Progenitor cell of endocrine pancreas (in vitro differentiated cells): ENCODE measurements at regions not wholly inside any gene's neighbourhood (a gene's known extent, or its start where the extent isn't known, plus 50 kb on each side); places are given as distances from the start of the nearest gene placed in this dataset.

ENCODE experiments used
- DNase-seq: peaks from one replicate; pipeline ENCODE4 v3.0.0; 2021; ENCODE audit warnings: low spot score; ENCODE audit not compliant: unreplicated experiment
- H3K27ac Mint-ChIP-seq: 2 replicates; pipeline ENCODE4 v1.8.0; 2021; ENCODE audit warnings: mild to moderate bottlenecking, moderate library complexity, mixed read lengths
- H3K27me3 Mint-ChIP-seq: 2 replicates; pipeline ENCODE4 v1.8.0; 2021; ENCODE audit warnings: mixed read lengths
- H3K36me3 Mint-ChIP-seq: 2 replicates; pipeline ENCODE4 v1.8.0; 2022; ENCODE audit warnings: mixed read lengths; ENCODE audit not compliant: insufficient read depth
- H3K4me1 Mint-ChIP-seq: 2 replicates; pipeline ENCODE4 v1.8.0; 2021; ENCODE audit warnings: low read depth, mixed read lengths
- H3K4me3 Mint-ChIP-seq: 2 replicates; pipeline ENCODE4 v1.8.0; 2021; ENCODE audit warnings: low read depth, mild to moderate bottlenecking, moderate library complexity, mixed read lengths
- H3K9me3 Mint-ChIP-seq: 2 replicates; pipeline ENCODE4 v1.8.0; 2021; ENCODE audit warnings: low read depth, mixed read lengths
- TF ChIP-seq, protein P1 (sequence below): fragments of 200-600 bp; sonication (generic); IDR thresholded peaks from one replicate; pipeline ENCODE4 v1.5.0; 2021; ENCODE audit warnings: antibody characterized with exemption, mild to moderate bottlenecking; ENCODE audit not compliant: unreplicated experiment

- Mint-ChIP-seq H3K9me3 (peaks cover 5% of the 10 kb centered on the region), H3K4me1 (peaks cover 6% of the 10 kb centered on the region), H3K27ac (no peak overlapping the region), H3K4me3 (no peak overlapping the region), H3K36me3 (peaks cover 4% of the 10 kb centered on the region), H3K27me3 (peaks cover 4% of the 10 kb centered on the region)
- TF ChIP-seq, protein P1, sequence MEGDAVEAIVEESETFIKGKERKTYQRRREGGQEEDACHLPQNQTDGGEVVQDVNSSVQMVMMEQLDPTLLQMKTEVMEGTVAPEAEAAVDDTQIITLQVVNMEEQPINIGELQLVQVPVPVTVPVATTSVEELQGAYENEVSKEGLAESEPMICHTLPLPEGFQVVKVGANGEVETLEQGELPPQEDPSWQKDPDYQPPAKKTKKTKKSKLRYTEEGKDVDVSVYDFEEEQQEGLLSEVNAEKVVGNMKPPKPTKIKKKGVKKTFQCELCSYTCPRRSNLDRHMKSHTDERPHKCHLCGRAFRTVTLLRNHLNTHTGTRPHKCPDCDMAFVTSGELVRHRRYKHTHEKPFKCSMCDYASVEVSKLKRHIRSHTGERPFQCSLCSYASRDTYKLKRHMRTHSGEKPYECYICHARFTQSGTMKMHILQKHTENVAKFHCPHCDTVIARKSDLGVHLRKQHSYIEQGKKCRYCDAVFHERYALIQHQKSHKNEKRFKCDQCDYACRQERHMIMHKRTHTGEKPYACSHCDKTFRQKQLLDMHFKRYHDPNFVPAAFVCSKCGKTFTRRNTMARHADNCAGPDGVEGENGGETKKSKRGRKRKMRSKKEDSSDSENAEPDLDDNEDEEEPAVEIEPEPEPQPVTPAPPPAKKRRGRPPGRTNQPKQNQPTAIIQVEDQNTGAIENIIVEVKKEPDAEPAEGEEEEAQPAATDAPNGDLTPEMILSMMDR: no peak
- no peak for DNase-seq
These were observed 479.4 kb downstream of the RASEF start for GRCh38 chr9:82583524-82583923.

GRCh38 chr9:82584349-82584863 lies 478.5 kb downstream of the RASEF start:
- H3K9me3 Mint-ChIP-seq: peaks cover 2% of the 10 kb centered on the region
- peaks cover 6% of the 10 kb centered on the region for H3K4me1 Mint-ChIP-seq
- DNase-seq: no peak
- H3K27ac Mint-ChIP-seq: no peak overlapping the region
- no peak overlapping the region for H3K4me3 Mint-ChIP-seq
- TF ChIP-seq, protein P1: no peak
- peaks cover 4% of the 10 kb centered on the region for H3K27me3 Mint-ChIP-seq
- H3K36me3 Mint-ChIP-seq: peaks cover 2% of the 10 kb centered on the region

- Mint-ChIP-seq H3K27ac (no peak overlapping the region), H3K9me3 (no peaks in the 10 kb centered on the region), H3K27me3 (peaks cover 10% of the 10 kb centered on the region), H3K4me1 (peaks cover 6% of the 10 kb centered on the region), H3K36me3 (no peaks in the 10 kb centered on the region), H3K4me3 (no peak overlapping the region)
- TF ChIP-seq, protein P1: no peak
- DNase-seq: no peak
These were observed 476.0 kb downstream of the RASEF start for GRCh38 chr9:82586918-82587356.

DNA sequence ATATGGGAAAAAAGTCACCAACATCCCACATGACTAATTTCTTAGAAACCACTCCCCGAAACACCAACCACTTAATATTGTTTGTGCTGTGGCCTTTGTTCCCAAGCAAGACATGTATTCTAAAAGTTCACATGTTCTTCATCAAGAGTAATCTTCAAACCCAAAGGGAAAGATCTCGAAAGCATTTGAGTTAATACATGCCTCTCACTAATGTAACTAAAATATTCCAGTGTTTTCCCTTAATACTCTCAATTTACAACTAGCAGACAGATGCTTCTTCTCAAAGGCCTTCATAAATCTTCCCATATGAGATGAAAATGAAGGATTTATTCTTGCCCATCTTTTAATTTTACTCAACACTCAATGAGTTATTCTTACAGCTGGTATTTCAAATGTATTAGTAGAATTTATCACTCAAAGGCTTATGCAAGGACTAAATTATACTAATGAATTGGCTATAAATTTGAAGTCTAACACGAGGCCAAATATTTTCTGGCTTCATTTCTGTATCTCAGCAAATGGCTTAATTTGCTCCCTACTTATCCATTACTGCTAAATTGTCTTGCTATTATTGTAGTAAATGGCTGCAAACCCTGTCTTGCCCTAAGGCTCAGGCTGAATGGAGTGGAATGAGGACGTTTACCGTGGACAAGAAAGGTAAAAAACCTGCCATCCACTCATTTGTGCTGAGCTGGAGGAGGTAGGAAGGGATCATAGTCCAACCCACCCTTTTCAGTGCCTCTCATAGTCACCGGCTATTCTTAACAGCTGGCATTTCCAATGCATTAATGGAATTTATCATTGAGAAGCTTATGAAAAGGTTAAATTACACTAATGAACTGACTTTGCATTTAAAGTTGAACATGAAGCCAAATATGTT lies 474.4 kb downstream of the RASEF start:
- TF ChIP-seq, protein P1: no peak
- H3K9me3 Mint-ChIP-seq: no peaks in the 10 kb centered on the region
- H3K4me3 Mint-ChIP-seq: no peak overlapping the region
- H3K27ac Mint-ChIP-seq: no peak overlapping the region
- no peaks in the 10 kb centered on the region for H3K36me3 Mint-ChIP-seq
- no peak for DNase-seq
- H3K27me3 Mint-ChIP-seq: peaks cover 10% of the 10 kb centered on the region
- H3K4me1 Mint-ChIP-seq: no peaks in the 10 kb centered on the region

DNA sequence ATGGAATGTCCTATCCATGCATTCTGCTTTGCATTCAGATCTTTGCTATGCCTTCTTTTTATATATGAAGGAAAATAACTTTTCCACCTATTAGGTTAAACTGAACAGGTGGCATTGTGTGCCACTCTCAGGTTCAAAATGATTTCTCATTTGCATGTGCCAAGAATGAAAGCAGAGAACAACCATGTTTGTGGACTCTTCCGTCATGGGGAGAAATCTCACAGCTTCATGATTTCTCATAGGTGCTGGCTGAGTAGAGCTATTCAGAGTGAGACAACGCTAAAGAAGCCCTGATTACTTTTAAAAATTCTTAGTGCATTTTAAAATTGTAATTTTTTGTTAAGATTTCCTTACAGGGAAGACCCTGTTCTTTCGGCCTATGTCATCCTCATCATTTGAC lies 472.1 kb downstream of the RASEF start:
- no peaks in the 10 kb centered on the region for H3K4me1 Mint-ChIP-seq
- H3K36me3 Mint-ChIP-seq: no peaks in the 10 kb centered on the region

More for the DNA sequence above, 472.1 kb downstream of the RASEF start:
- peaks cover 3% of the 10 kb centered on the region for H3K9me3 Mint-ChIP-seq
- H3K4me3 Mint-ChIP-seq: no peak overlapping the region
- peaks cover 16% of the 10 kb centered on the region for H3K27me3 Mint-ChIP-seq
- TF ChIP-seq, protein P1: no peak
- no peak overlapping the region for H3K27ac Mint-ChIP-seq
- no peak for DNase-seq
